ENCODE measurements at regions not wholly inside any gene's neighbourhood (a gene's known extent, or its start where the extent isn't known, plus 50 kb on each side); places are given as distances from the start of the nearest gene placed in this dataset. TPM values are rescaled to one million over a fixed set of nuclear protein-coding genes. Genes with fewer than 3 reads are reported as not detected.
"Not testable (repeated sequence)": the region's sequence is repeated elsewhere in the genome, so short reads cannot be mapped to it uniquely, and the experiment has no call there.

- H3K27ac ChIP-seq: peak overlapping the region in 1 of 3 donors; percentile 12
- no peak overlapping the region for H3K4me3 ChIP-seq (replicated peaks in 1 of 3)
- H3K4me1 ChIP-seq: peaks cover 68 to 82% of the 10 kb centered on the region in 2 donors
- no peaks in the 10 kb centered on the region for H3K36me3 ChIP-seq
- WGBS, 2 donors: 72 to 81% methylated on average over 20 of the region's 20 CpGs
- no peak for DNase-seq
- intact Hi-C loops (cut with DNase I): no loop called here
- TF ChIP-seq CTCF (IDR thresholded peaks at IDR 0.05) (no peak), POLR2A (IDR thresholded peaks at IDR 0.05) (no peak)
- H3K9me3 ChIP-seq: no peaks in the 10 kb centered on the region
- no peaks in the 10 kb centered on the region for H3K27me3 ChIP-seq
These were observed 56.4 kb upstream of the HABP2 start for GRCh38 chr10:113496111-113497109.

- WGBS, 2 donors: 75 to 79% methylated on average over 7 to 8 of the region's 8 CpGs
- no peak for DNase-seq
- no peaks in the 10 kb centered on the region for H3K9me3 ChIP-seq
- H3K4me1 ChIP-seq: peaks cover 67 to 79% of the 10 kb centered on the region in 2 donors
- H3K36me3 ChIP-seq: no peaks in the 10 kb centered on the region
- no peak overlapping the region for H3K27ac ChIP-seq
- no peaks in the 10 kb centered on the region for H3K27me3 ChIP-seq
- intact Hi-C loops (cut with DNase I): no loop called here
- H3K4me3 ChIP-seq (replicated peaks in 1 of 3): no peak overlapping the region
- TF ChIP-seq POLR2A (IDR thresholded peaks at IDR 0.05) (no peak), CTCF (IDR thresholded peaks at IDR 0.05) (no peak)
These were observed 55.7 kb upstream of the HABP2 start for GRCh38 chr10:113497198-113497597.

- peak; percentile 68 to 74 for DNase-seq
- intact Hi-C loops (cut with DNase I): no loop called here
- Histone ChIP-seq H3K4me1 (peaks cover 58 to 62% of the 10 kb centered on the region in 2 donors), H3K27ac (peak overlapping the region in 2 of 3 donors; percentile 24 to 67), H3K9me3 (no peaks in the 10 kb centered on the region), H3K27me3 (no peaks in the 10 kb centered on the region), H3K36me3 (no peaks in the 10 kb centered on the region), H3K4me3 (replicated peaks in 1 of 3) (no peak overlapping the region)
- WGBS, 2 donors: 13 to 21% methylated on average over 4 of the region's 4 CpGs
- no peak for TF ChIP-seq CTCF (IDR thresholded peaks at IDR 0.05)
- no peak for TF ChIP-seq POLR2A (IDR thresholded peaks at IDR 0.05)
These were observed 53.9 kb upstream of the HABP2 start for GRCh38 chr10:113498997-113499396.

GRCh38 chr10:113499806-113500205 lies 53.0 kb upstream of the HABP2 start:
- no peak for DNase-seq
- H3K4me1 ChIP-seq: peaks cover 52 to 55% of the 10 kb centered on the region in 2 donors
- no peak for TF ChIP-seq CTCF (IDR thresholded peaks at IDR 0.05)
- TF ChIP-seq POLR2A (IDR thresholded peaks at IDR 0.05): no peak
- H3K27me3 ChIP-seq: no peaks in the 10 kb centered on the region
- H3K9me3 ChIP-seq: no peaks in the 10 kb centered on the region
- H3K27ac ChIP-seq: peak overlapping the region; percentile 19 to 67 (median 24)
- H3K36me3 ChIP-seq: no peaks in the 10 kb centered on the region
- intact Hi-C loops (cut with DNase I): no loop called here
- H3K4me3 ChIP-seq (replicated peaks in 1 of 3): no peak overlapping the region
- WGBS, 2 donors: 85 to 87% methylated on average over 5 of the region's 5 CpGs

- 37 to 47% methylated on average over 6 of the region's 6 CpGs for WGBS, 2 donors
- intact Hi-C loops (cut with DNase I); H3K4me3 ChIP-seq (replicated peaks in 1 of 3); H3K27me3 ChIP-seq; H3K9me3 ChIP-seq; H3K36me3 ChIP-seq: not testable (repeated sequence)
- H3K4me1 ChIP-seq: peaks cover 46 to 50% of the 10 kb centered on the region in 2 donors
- DNase-seq: peak; percentile 72 to 78
- peak overlapping the region in 2 of 3 donors; percentile 11 to 70 for H3K27ac ChIP-seq
These were observed 51.8 kb upstream of the HABP2 start for GRCh38 chr10:113501031-113501430.

Small RNAs in the stretch of these regions (small RNA-seq; reads per million reads assigned to genes)
- gene RNU7-165P: not detected
